ENCODE measurements at regions not wholly inside any gene's neighbourhood (a gene's known extent, or its start where the extent isn't known, plus 50 kb on each side); places are given as distances from the start of the nearest gene placed in this dataset.
A peak's percentile ranks its signal among the peaks of the same experiment; 100 is the strongest.

DNA sequence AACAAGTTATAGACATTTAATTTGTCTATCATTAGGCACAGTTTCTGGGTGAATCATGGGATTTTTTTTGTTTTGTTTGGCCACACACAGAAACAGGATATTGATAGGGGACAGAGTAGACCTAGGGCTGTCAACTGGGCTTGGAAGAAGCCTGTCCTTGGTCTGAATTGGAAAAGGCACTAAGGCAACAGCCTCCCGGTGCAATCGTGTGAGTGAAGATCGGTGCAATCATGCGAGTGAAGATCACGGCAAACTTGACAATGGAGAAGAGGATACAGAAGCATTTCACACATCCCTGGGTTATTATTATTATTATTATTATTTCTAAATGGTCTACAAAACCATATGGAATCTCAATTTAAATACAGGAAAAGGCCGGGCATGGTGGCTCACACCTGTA is 94.5 kb downstream of the ACKR3 start:
- Histone ChIP-seq H3K9me3 (peaks cover 0 to 6% (median 0%) of the 10 kb centered on the region in 4 donors), H3K4me1 (peaks cover 0 to 51% (median 49%) of the 10 kb centered on the region in 4 donors), H3K27me3 (no peaks in the 10 kb centered on the region), H3K36me3 (no peaks in the 10 kb centered on the region), H3K4me3 (no peak overlapping the region), H3K27ac (peak overlapping the region; percentile 61 to 82 (median 76))
- TF ChIP-seq EP300 (IDR thresholded peaks at IDR 0.05), result no peak
- TF ChIP-seq, protein P1, sequence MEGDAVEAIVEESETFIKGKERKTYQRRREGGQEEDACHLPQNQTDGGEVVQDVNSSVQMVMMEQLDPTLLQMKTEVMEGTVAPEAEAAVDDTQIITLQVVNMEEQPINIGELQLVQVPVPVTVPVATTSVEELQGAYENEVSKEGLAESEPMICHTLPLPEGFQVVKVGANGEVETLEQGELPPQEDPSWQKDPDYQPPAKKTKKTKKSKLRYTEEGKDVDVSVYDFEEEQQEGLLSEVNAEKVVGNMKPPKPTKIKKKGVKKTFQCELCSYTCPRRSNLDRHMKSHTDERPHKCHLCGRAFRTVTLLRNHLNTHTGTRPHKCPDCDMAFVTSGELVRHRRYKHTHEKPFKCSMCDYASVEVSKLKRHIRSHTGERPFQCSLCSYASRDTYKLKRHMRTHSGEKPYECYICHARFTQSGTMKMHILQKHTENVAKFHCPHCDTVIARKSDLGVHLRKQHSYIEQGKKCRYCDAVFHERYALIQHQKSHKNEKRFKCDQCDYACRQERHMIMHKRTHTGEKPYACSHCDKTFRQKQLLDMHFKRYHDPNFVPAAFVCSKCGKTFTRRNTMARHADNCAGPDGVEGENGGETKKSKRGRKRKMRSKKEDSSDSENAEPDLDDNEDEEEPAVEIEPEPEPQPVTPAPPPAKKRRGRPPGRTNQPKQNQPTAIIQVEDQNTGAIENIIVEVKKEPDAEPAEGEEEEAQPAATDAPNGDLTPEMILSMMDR (IDR thresholded peaks at IDR 0.05), result no peak
- no peak for TF ChIP-seq POLR2AphosphoS5 (IDR thresholded peaks at IDR 0.05)
- no peak for TF ChIP-seq POLR2A (IDR thresholded peaks at IDR 0.05)
- intact Hi-C loops (cut with DNase I), result loop anchor here (5.0 kb wide), 1 partner anchor 97 kb away; the partner anchor contains the start of gene ACKR3
- DNase-seq, result no peak
- 88 to 90% methylated on average over 6 of the region's 6 CpGs for WGBS, 2 donors

GRCh38 chr2:236665101-236665500 is 95.5 kb downstream of the ACKR3 start:
- WGBS, 2 donors, result 87 to 93% methylated on average over 7 of the region's 7 CpGs
- H3K27me3 ChIP-seq, result no peaks in the 10 kb centered on the region
- TF ChIP-seq POLR2AphosphoS5 (IDR thresholded peaks at IDR 0.05), result no peak
- no peak for TF ChIP-seq POLR2A (IDR thresholded peaks at IDR 0.05)
- TF ChIP-seq, protein P1 (IDR thresholded peaks at IDR 0.05), result no peak
- TF ChIP-seq EP300 (IDR thresholded peaks at IDR 0.05), result no peak
- H3K27ac ChIP-seq, result no peak overlapping the region
- H3K36me3 ChIP-seq, result no peaks in the 10 kb centered on the region
- peaks cover 0 to 6% (median 0%) of the 10 kb centered on the region in 4 donors for H3K9me3 ChIP-seq
- intact Hi-C loops (cut with DNase I), result no loop called here
- DNase-seq, result no peak
- H3K4me3 ChIP-seq, result no peak overlapping the region
- peaks cover 0 to 42% (median 40%) of the 10 kb centered on the region in 4 donors for H3K4me1 ChIP-seq

DNA sequence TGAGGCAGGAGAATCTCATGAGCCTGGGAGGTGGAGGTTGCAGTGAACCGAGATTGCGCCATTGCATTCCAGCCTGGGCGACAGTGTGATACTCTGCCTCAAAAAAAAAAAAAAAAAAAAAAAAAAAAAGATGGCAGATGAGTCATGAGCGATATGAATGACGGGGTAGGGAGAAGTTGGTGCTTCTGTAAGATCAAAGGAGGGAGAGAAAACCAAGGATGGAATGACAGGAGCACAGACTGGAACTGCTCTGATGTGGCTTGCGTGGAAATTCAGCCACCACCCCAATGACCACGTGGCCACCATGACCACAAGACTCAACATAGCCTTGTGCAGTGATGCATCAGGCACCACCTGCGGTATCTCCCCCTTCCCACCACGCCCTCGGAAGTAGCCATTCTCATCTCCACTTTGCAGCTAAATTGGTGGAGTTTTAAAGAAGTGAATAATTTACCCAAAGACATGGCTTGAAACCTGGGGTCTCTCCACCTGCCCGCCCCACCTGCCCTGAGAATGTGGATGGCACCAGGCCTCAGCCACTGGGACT is 96.0 kb downstream of the ACKR3 start:
- H3K4me1 ChIP-seq, result peaks cover 0 to 37% (median 35%) of the 10 kb centered on the region in 4 donors
- TF ChIP-seq, protein P1 (IDR thresholded peaks at IDR 0.05), result no peak
- TF ChIP-seq POLR2A (IDR thresholded peaks at IDR 0.05) (no peak), POLR2AphosphoS5 (IDR thresholded peaks at IDR 0.05) (no peak), EP300 (IDR thresholded peaks at IDR 0.05) (no peak)
- no peak for DNase-seq
- no peaks in the 10 kb centered on the region for H3K36me3 ChIP-seq
- peaks cover 0 to 6% (median 0%) of the 10 kb centered on the region in 4 donors for H3K9me3 ChIP-seq
- no peak overlapping the region for H3K4me3 ChIP-seq
- no peak overlapping the region for H3K27ac ChIP-seq
- WGBS, 2 donors, result 84 to 91% methylated on average over 11 of the region's 11 CpGs
- intact Hi-C loops (cut with DNase I), result no loop called here
- H3K27me3 ChIP-seq, result no peaks in the 10 kb centered on the region

DNA sequence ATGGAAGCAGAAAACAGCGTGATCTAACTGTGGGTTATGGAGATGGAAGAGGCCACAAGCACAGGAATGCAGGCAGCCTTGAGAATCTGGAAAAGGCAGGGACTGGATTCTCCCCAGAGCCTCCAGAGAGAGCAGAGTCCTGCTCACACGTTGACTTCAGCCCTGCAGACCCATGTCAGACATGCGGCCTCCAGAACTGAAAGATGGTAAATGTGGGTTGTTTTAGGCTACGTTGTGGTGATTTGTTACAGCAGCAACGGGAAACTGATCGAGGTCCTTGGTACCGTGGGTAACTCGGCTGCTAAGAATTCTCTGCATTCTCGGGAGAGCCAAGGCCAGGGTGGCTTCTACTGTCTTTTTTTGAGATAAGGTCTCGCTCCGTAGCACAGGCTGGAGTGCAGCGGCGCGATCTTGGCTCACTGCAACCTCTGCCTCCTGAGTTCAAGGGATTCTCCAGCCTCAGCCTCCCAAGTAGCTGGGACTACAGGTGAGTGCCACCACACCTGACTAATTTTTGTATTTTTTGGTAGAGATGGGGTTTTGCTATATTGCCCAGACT is 97.1 kb downstream of the ACKR3 start:
- no peaks in the 10 kb centered on the region for H3K27me3 ChIP-seq
- no peak overlapping the region for H3K27ac ChIP-seq
- no peak for DNase-seq
- 89 to 94% methylated on average over 14 of the region's 14 CpGs for WGBS, 2 donors
- no peak overlapping the region for H3K4me3 ChIP-seq
- H3K4me1 ChIP-seq, result peaks cover 0 to 26% (median 24%) of the 10 kb centered on the region in 4 donors
- TF ChIP-seq EP300 (IDR thresholded peaks at IDR 0.05), result no peak
- no peak for TF ChIP-seq POLR2AphosphoS5 (IDR thresholded peaks at IDR 0.05)
- no peak for TF ChIP-seq POLR2A (IDR thresholded peaks at IDR 0.05)
- TF ChIP-seq, protein P1 (IDR thresholded peaks at IDR 0.05), result no peak
- intact Hi-C loops (cut with DNase I), result no loop called here
- no peaks in the 10 kb centered on the region for H3K36me3 ChIP-seq
- H3K9me3 ChIP-seq, result peaks cover 0 to 6% (median 0%) of the 10 kb centered on the region in 4 donors
